ENCODE measurements at regions not wholly inside any gene's neighbourhood (a gene's known extent, or its start where the extent isn't known, plus 50 kb on each side); places are given as distances from the start of the nearest gene placed in this dataset.
"Not testable (repeated sequence)": the region's sequence is repeated elsewhere in the genome, so short reads cannot be mapped to it uniquely, and the experiment has no call there.

DNA sequence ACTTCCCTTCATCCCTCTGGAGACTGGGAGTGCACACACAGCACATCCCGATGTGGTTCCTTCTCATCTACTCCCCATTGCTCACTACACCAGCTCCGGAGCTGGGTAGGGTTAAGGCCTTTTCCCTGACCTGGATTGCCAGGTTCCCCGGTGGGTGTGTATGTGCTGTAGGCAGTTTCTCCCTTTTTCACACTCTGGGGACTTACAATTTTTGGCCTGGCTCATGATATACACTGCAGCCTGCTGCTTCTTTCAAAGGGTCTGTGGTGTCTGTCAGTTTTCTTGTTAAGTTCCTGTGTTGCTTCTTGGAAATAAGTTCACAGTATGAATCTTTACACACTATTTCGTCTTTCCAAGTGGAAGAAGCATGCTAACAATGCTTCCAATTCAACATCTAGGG is 405.5 kb downstream of the UTRN start:
- DNase-seq: no peak

DNA sequence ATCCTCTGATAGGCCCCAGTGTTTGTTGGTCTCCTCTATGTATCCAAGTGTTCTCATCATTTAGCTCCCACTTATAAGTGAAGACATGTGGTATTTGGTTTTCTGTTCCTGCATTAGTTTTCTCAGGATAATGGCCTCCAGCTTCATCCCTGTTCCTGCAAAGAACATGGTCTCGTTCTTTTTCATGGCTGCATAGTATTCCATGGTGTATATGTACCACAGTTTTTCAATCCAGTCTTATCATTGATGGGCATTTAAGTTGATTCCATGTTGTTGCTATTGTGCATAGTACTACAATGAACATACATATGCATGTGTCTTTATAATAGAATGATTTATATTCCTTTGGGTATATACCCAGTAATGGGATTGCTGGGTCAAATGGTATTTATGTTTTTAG is 406.9 kb downstream of the UTRN start:
- not testable (repeated sequence) for DNase-seq

DNA sequence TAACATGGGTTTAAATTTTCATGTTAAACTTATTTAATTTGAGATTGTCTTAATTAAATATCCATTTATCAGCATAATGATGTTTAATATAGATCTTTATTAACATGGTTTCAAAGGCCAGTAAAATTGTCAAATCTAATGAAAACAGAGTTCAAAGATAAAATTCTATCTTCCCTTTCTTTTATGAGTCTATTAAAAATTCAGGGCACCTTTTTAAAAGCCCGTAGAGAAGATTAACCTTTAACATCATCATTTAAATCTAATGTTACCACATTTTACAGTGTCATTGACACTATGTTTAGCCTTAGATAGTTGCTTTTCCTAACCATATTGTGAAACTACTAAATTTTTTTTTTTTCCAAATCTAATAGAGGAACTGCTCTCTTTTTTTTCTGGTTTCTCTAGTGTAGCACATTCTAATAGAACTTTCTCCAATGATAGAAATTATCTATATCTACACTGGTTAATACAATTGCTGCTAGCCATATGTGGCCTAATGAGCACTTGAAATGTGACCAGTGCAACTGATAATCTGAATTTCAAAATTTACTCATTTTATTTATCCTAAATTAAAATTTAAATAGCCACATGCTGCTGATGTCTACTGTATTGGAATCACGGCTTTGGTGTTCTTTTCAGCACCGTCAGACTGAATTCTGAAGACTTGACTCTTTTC is 410.9 kb downstream of the UTRN start:
- DNase-seq: no peak

- no peak for DNase-seq
Observed at GRCh38 chr6:144696610-144697368, 411.7 kb downstream of the UTRN start.

DNA sequence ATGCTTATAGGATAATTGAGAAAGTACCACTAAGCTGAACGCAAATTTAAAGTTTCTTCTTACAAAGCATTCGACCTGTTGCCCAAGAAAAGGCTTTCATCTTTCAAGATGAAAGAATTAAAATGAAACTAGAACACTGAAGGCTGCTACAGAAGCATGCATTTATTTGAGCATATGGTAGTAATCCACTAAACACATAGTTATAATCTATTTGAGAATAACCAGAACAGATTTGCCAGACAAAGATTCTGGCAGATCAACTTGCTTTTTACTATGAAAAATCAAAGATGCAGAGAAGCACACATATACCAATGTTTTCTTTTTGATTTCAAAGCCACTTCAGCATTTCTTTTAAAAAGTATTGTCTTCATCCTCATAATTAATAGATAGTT is 412.2 kb downstream of the UTRN start:
- no peak for DNase-seq

DNA sequence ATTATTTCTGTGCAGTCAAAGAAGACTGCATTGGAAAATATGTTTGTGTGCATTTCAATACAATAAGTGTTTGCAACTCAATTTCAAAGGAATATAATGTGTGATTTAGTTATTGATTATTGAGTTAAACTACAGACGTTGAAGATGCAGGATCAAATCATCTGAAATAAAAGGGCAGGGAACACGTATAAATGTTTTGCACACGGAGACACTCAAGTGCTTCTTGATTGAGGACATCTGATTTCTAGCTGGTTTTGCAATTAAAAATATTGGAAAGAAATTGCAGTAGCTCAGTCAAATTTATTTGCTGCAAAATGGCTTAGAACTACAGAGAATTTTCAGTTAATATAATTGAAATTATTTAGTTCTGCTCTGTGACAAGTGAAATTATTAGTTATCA is 412.7 kb downstream of the UTRN start:
- DNase-seq: no peak

DNA sequence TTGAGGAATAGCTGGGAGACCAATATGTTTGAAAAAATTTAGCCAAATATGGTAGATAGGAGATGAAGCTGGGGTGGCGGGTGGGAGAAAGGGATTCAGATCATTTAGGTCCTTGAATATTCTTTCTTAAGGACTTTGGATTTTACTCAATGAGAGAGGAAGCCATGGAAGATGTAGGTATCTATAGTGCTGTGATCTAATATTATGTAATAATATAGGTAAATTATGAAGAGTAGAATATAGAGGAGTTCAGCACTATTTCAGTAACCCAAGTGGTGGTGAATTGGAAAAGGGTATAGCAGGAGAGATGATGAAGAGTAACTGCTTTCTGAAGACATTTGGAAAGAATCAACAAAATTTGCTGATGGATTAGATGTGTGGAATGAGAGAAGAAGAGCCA is 417.6 kb downstream of the UTRN start:
- DNase-seq: no peak

DNA sequence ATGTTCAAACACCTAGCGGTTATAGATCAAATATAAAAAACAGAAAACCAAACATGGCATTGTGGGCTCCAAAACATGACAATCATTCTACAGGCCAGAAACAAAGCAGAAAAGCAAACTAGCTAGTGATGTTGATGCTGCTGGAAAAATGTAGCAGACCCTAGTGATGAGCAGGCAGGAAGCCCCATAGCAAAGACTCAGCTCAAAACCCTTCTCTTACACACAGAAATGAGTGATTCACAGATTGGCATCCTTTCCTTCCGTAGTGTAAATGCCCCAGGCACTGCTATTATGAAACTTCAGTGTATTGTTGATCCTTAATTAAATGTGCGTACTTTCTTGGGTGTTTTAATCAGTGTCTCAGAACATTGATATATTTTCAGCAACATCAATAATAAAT is 425.1 kb downstream of the UTRN start:
- no peak for DNase-seq

- DNase-seq: no peak
Observed at GRCh38 chr6:144711661-144712060, 426.5 kb downstream of the UTRN start.

DNA sequence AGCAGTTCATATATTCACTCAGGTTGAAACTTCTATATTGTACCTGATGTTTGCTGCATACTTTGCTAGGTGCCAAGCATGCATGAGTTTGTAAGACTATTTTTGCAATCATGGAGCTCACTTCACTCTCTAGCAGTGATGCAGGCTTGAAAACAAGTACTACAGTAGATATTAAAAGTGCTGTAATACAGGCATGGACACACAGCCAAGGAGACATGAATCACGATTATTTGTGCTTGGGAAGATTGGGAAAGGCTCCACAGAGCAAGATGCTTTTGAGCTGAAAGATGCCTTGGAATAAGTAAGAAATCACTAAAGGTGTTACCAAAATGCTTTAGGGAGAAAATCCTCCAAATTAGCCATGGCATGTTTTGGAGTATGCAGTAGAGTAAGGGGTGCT is 427.4 kb downstream of the UTRN start:
- DNase-seq: no peak

GRCh38 chr6:144714021-144714712 is 429.0 kb downstream of the UTRN start:
- DNase-seq: no peak

GRCh38 chr6:144715344-144715743 is 430.2 kb downstream of the UTRN start:
- no peak for DNase-seq

DNA sequence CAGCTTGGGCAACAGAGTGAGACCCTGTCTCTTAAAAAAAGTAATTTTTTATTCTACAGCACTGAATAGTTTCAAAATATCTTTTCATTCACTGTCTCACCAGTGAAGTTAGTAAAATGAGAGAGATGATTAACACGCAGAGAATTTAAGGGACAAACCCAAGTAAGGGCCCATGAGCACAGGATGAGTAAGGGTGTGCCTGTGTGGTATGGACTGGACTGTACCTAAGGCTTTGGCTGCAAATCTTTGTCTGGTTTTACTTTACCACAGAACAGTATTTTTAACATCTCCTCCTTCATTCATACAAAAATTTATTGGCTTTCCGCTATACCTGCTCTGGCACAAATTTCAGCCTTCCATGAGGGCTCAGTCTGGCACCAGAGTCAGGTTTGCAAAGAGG is 433.3 kb downstream of the UTRN start:
- no peak for DNase-seq

GRCh38 chr6:144721232-144721631 is 436.1 kb downstream of the UTRN start:
- DNase-seq: no peak

DNA sequence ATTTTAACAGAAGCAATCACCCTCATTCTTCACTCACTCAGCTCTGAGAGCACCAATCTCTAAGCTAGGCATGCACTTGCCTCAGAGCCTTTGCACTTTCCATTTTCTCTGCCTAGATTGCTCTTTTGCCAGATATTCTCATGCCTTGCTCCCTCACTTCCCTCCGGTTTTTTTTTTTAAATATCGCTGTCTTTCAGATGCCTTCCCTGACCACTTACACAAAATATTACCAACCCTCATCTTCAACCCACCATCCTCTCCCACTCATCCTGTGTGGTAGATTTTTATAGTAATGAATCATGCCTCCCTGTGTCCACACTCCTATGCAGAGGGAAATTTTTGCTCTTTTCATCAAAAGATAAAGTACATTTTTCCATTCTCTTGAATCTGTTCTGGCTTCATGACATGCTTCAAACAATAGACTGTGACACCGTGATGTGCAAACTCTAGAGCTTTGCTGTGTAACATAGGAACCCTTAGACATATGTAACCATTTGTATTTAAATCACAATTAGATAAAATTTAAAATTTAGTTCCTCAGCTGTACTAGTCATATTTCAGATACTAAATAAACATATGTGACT is 437.1 kb downstream of the UTRN start:
- DNase-seq: no peak

DNA sequence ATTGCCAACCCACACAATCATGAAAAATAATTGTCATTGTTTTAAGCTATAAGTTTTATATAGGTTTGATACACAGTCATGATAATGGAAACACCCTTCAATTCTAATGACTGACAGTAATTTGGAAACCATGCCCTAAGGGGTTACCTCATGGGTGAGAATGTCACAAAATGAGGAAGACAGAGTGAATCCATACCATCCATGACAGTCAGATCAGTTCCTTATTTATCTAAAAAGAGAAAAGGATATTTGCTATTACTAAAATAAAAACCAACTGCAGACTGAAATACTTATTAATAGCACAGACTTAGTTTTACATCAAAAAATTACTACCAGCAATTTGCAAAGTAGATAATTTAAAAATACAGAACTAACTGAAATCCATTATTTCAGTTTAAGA is 437.8 kb downstream of the UTRN start:
- DNase-seq: no peak

GRCh38 chr6:144723431-144723830 is 438.3 kb downstream of the UTRN start:
- DNase-seq: no peak

- no peak for DNase-seq
Observed at GRCh38 chr6:144724818-144725217, 439.7 kb downstream of the UTRN start.

DNA sequence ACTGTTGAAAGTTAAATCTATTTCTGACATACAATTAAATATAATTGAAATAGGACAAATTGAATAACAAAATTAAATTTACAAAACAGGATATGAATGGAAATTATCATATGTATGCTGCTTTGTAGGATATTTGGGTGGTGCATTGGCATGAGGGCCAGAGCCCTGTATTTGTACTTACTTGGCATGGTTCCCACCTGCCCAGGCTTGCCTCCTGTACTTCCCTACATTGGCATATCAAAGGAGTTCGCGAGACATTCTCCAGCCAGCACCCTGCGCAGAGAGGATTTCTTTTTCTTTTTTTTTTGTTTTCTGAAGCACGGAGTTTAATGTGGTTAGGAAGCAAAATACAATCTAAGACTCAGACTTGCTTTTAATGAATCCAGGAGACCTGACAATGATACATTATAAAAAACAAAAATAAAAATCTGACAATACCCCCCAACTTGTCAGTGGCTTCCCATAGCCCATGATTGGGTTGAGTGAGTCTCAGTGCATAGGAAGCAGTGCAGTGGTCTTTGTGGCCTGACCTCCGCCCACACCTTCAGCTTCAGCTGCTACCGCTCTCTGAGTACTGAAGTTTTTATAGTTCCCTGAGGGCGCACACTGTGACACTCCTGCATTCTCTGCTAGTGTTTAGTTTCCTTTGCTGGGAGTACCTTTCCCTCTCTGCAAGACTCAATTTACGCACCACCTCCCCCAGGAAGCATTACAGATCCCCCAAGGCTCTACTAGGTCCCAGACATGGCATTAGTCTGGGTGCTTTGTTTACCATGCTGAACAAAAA is 440.8 kb downstream of the UTRN start:
- DNase-seq: no peak

DNA sequence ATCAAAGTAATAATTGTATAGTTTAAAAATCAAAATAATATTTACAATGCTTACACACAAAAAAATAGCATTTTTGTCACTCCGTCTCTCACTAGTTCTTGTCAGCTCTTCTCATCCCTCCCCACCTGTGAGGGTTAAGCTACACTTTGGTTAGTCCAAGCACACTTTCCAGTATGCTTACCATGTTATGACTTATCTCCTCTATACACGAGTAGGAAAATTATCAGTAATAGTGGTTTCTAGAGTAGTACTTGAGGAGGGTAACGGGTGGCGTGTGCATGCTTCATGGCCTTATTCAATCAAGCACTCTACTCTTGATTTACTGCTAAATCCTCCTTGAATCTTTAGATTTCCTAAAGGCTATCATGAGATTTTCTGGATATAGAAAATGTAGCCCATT is 443.7 kb downstream of the UTRN start:
- DNase-seq: no peak

DNA sequence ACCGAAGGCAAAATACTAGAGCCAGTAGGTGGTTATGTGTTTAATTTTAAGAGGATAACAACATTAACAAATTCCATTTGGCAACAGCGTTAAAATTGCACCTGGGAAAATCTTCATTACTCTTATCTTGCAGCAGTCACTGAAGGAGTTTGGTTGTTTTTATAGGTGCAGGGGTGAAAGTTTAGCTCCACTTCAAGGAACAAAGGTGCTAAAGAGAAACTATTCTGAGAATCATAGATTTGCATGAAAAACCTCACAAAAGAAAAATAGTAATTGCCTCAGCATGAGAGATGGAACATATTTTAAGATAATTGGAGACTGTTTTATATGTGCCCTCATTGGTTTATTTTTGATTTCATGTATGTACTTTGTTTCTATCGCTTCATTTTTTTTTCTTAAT is 444.4 kb downstream of the UTRN start:
- DNase-seq: no peak

DNA sequence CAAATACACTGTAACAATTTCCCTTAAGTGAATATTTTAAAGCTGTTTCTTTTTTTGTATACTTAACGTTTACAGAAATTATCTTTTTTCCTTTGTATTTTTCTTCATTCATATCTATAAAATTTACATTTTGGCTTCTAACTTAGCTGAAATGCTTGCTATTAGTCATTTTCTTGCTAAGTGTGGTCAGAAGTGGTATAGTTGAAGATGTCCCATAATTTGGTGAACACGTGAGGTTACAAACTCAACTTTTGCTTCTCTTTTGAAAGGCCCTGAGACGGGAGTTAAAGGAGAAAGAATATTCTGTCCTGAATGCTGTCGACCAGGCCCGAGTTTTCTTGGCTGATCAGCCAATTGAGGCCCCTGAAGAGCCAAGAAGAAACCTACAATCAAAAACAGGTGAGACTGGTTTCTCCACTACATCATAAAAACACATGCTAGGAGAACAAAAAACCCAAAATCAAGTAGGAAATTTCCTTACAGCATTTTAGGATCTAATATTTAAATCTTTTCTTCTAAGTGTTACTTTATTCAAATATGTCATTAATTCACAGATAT is 445.0 kb downstream of the UTRN start:
- DNase-seq: no peak

GRCh38 chr6:144731229-144731628 is 446.1 kb downstream of the UTRN start:
- DNase-seq: no peak
